Endothelial cell of hepatic sinusoid (primary cell): ENCODE measurements at regions not wholly inside any gene's neighbourhood (a gene's known extent, or its start where the extent isn't known, plus 50 kb on each side); places are given as distances from the start of the nearest gene placed in this dataset.

Experiments
- in situ Hi-C: cut with HindIII; loops from 2 replicates; pipeline ENCODE4 v1.10.0; 2017; ENCODE audit warnings: low sequenced_read_pairs

GRCh38 chr6:147022041-147022440 lies 182.2 kb upstream of the STXBP5 start:
- in situ Hi-C loops, result no loop called here

GRCh38 chr6:147023148-147023547 lies 181.1 kb upstream of the STXBP5 start:
- in situ Hi-C loops, result no loop called here

- in situ Hi-C loops, result no loop called here
Observed at GRCh38 chr6:147023581-147023980, 180.6 kb upstream of the STXBP5 start.

GRCh38 chr6:147029923-147030322 lies 174.3 kb upstream of the STXBP5 start:
- in situ Hi-C loops, result no loop called here

GRCh38 chr6:147033267-147033666 lies 170.9 kb upstream of the STXBP5 start:
- in situ Hi-C loops, result no loop called here

GRCh38 chr6:147035886-147036285 lies 168.3 kb upstream of the STXBP5 start:
- in situ Hi-C loops, result no loop called here

- in situ Hi-C loops, result no loop called here
Observed at GRCh38 chr6:147037881-147038280, 166.3 kb upstream of the STXBP5 start.

- in situ Hi-C loops, result no loop called here
Observed at GRCh38 chr6:147040121-147040910, 163.9 kb upstream of the STXBP5 start.

- in situ Hi-C loops, result no loop called here
Observed at GRCh38 chr6:147042679-147043078, 161.5 kb upstream of the STXBP5 start.

GRCh38 chr6:147043994-147044477 lies 160.2 kb upstream of the STXBP5 start:
- in situ Hi-C loops, result no loop called here

- in situ Hi-C loops, result no loop called here
Observed at GRCh38 chr6:147046141-147046877, 157.9 kb upstream of the STXBP5 start.

- in situ Hi-C loops, result no loop called here
Observed at GRCh38 chr6:147048930-147049329, 155.3 kb upstream of the STXBP5 start.

GRCh38 chr6:147053311-147053921 lies 150.8 kb upstream of the STXBP5 start:
- in situ Hi-C loops, result no loop called here

GRCh38 chr6:147054158-147054557 lies 150.1 kb upstream of the STXBP5 start:
- in situ Hi-C loops, result no loop called here

- in situ Hi-C loops, result no loop called here
Observed at GRCh38 chr6:147054871-147055270, 149.3 kb upstream of the STXBP5 start.

- in situ Hi-C loops, result no loop called here
Observed at GRCh38 chr6:147055821-147056392, 148.3 kb upstream of the STXBP5 start.

GRCh38 chr6:147057188-147057587 lies 147.0 kb upstream of the STXBP5 start:
- in situ Hi-C loops, result no loop called here

- in situ Hi-C loops, result no loop called here
Observed at GRCh38 chr6:147057705-147058342, 146.4 kb upstream of the STXBP5 start.

GRCh38 chr6:147058786-147059385 lies 145.3 kb upstream of the STXBP5 start:
- in situ Hi-C loops, result no loop called here

- in situ Hi-C loops, result no loop called here
Observed at GRCh38 chr6:147060636-147061035, 143.6 kb upstream of the STXBP5 start.
